Activated CD4-positive, alpha-beta T cell treated with anti-CD3 and anti-CD28 coated beads for 36 hours (primary cell): ENCODE measurements at regions not wholly inside any gene's neighbourhood (a gene's known extent, or its start where the extent isn't known, plus 50 kb on each side); places are given as distances from the start of the nearest gene placed in this dataset.

Source experiments
- ATAC-seq: fragments of 200-7000 bp; cut with Tn5 transposase; one replicate; pipeline ENCODE4 v1.10.0; 2021; ENCODE audit warnings: mild to moderate bottlenecking, moderate library complexity
- CTCF ChIA-PET: fragments of 350-600 bp; sonication (Branson Sonifier 250); formaldehyde crosslinking; loops from one replicate; lab custom pipeline; 2021; ENCODE audit warnings: antibody characterized with exemption; lab: Charles Lee
- POLR2A ChIA-PET: fragments of 350-600 bp; sonication (Branson Sonifier 250); formaldehyde crosslinking; loops from one replicate; lab custom pipeline; 2021; ENCODE audit warnings: antibody characterized with exemption, inconsistent platforms; lab: Charles Lee
- DNase-seq: peaks from one replicate; pipeline ENCODE4 v3.0.0-alpha.2; 2020
- H3K27ac Mint-ChIP-seq: one replicate; pipeline ENCODE4 v1.8.0; 2021; ENCODE audit warnings: mixed read lengths
- H3K27me3 Mint-ChIP-seq: one replicate; pipeline ENCODE4 v1.8.0; 2021; ENCODE audit warnings: mixed read lengths
- H3K36me3 Mint-ChIP-seq: one replicate; pipeline ENCODE4 v1.8.0; 2021; ENCODE audit warnings: low read depth, mixed read lengths
- H3K4me1 Mint-ChIP-seq: one replicate; pipeline ENCODE4 v1.8.0; 2021; ENCODE audit warnings: mixed read lengths
- H3K4me3 Mint-ChIP-seq: one replicate; pipeline ENCODE4 v1.8.0; 2021; ENCODE audit warnings: mild to moderate bottlenecking, moderate library complexity, mixed read lengths
- H3K9me3 Mint-ChIP-seq: one replicate; pipeline ENCODE4 v1.8.0; 2021; ENCODE audit warnings: low read depth, mixed read lengths
- intact Hi-C, 2 experiments: fragments of 100-400 bp; cut with DNase I in 1 of 2; cut with micrococcal nuclease in 1 of 2; formaldehyde crosslinking; loops; one replicate each; pipeline versions ENCODE4 v1.14.2 to v1.15.1; 2022 to 2024; cut with DNase I, micrococcal nuclease

- POLR2A ChIA-PET: no interaction called here
- H3K9me3 Mint-ChIP-seq: no peaks in the 10 kb centered on the region
- no peaks in the 10 kb centered on the region for H3K36me3 Mint-ChIP-seq
- H3K4me3 Mint-ChIP-seq: no peak overlapping the region
- H3K4me1 Mint-ChIP-seq: no peaks in the 10 kb centered on the region
- no peak overlapping the region for H3K27ac Mint-ChIP-seq
- CTCF ChIA-PET: interaction anchor here (0.6 kb wide), 1 partner anchor 1091 kb away, joined by 3 read pairs; no protein-coding TSS in a partner anchor
- ATAC-seq (no peak), DNase-seq (no peak)
- intact Hi-C loops: no loop called here
- peaks cover 15% of the 10 kb centered on the region for H3K27me3 Mint-ChIP-seq
Measured at GRCh38 chr1:208536212-208536611, 292.0 kb upstream of the PLXNA2 start.

DNA sequence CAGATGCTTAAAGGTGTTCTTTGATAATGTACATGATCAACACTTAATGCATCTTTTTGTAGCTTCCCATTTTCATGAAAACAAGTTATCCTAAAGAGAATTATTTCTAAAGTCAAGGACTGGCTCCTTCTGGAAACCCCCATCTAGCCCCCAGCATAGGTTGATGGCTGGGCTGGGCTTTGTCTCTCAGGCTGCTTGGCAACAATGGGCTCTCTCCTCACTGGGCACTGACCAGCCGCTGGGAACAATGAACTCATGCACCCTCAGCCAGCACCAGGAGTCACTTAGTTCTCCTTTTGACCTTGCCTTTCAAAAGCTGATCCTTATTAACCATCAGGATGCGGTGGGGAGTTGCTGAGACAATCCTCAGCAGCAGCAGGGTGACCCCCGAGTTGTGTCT, 293.0 kb upstream of the PLXNA2 start:
- H3K9me3 Mint-ChIP-seq: no peaks in the 10 kb centered on the region
- DNase-seq (no peak), ATAC-seq (no peak)
- H3K4me1 Mint-ChIP-seq: no peaks in the 10 kb centered on the region
- H3K4me3 Mint-ChIP-seq: no peak overlapping the region
- ChIA-PET CTCF (no interaction called here), POLR2A (no interaction called here)
- peaks cover 11% of the 10 kb centered on the region for H3K27me3 Mint-ChIP-seq
- H3K27ac Mint-ChIP-seq: no peak overlapping the region
- no peaks in the 10 kb centered on the region for H3K36me3 Mint-ChIP-seq
- intact Hi-C loops: no loop called here

- Mint-ChIP-seq H3K27me3 (peaks cover 11% of the 10 kb centered on the region), H3K9me3 (no peaks in the 10 kb centered on the region), H3K4me3 (no peak overlapping the region), H3K27ac (no peak overlapping the region), H3K36me3 (no peaks in the 10 kb centered on the region), H3K4me1 (no peaks in the 10 kb centered on the region)
- ChIA-PET POLR2A (no interaction called here), CTCF (no interaction called here)
- DNase-seq (no peak), ATAC-seq (no peak)
- intact Hi-C loops: no loop called here
Measured at GRCh38 chr1:208538078-208538477, 293.9 kb upstream of the PLXNA2 start.

DNA sequence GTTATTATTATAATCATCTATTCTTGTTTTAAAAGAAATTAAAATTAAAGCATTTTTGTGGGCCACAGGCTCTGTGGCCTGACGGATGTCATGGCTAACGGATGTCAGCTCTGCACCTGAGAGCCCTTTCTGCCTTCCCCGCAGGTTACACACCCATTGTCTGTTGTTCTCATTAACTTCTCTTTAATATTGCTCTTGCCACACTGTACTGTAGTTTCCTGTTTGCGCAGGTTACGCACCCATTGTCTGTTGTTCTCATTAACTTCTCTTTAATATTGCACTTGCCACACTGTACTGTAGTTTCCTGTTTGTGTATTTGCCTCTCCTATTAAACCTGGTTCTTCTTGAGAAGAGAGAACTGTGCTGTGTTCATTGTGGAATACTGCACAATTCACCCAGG, 294.4 kb upstream of the PLXNA2 start:
- ATAC-seq: no peak
- CTCF ChIA-PET: no interaction called here
- H3K9me3 Mint-ChIP-seq: no peaks in the 10 kb centered on the region

DNA sequence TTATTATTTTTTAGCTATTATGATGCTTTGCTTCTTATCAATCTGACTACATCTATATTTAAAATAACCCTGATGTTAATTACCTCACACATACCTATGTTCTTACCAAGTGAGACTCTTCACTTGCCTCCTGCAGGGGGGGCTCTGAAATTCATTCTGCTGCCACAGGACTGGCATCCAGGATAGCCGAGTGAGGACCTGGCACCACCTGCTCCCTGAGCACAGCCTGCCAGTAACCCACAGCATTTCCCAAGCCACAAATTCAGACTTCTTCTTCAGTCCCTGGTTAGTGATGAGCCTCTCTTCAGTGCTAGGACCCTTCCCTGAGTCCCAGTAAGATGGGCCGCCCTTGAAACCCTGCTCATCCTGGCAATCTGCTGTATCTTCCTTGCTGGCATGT, 296.5 kb upstream of the PLXNA2 start:
- Mint-ChIP-seq H3K27ac (no peak overlapping the region), H3K36me3 (no peaks in the 10 kb centered on the region), H3K4me1 (no peaks in the 10 kb centered on the region), H3K9me3 (no peaks in the 10 kb centered on the region), H3K4me3 (no peak overlapping the region), H3K27me3 (peaks cover 12% of the 10 kb centered on the region)
- ChIA-PET CTCF (no interaction called here), POLR2A (no interaction called here)
- no peak for DNase-seq
- ATAC-seq: no peak
- intact Hi-C loops: no loop called here

More for the DNA sequence above, 294.4 kb upstream of the PLXNA2 start:
- POLR2A ChIA-PET: no interaction called here
- Mint-ChIP-seq H3K27me3 (peaks cover 12% of the 10 kb centered on the region), H3K4me3 (no peak overlapping the region), H3K27ac (no peak overlapping the region), H3K4me1 (no peaks in the 10 kb centered on the region), H3K36me3 (no peaks in the 10 kb centered on the region)
- intact Hi-C loops: no loop called here
- DNase-seq: no peak

GRCh38 chr1:208541225-208541855, 297.2 kb upstream of the PLXNA2 start:
- Mint-ChIP-seq H3K4me3 (no peak overlapping the region), H3K27ac (no peak overlapping the region), H3K27me3 (peaks cover 8% of the 10 kb centered on the region), H3K36me3 (no peaks in the 10 kb centered on the region), H3K4me1 (no peaks in the 10 kb centered on the region), H3K9me3 (no peaks in the 10 kb centered on the region)
- intact Hi-C loops: no loop called here
- DNase-seq (no peak), ATAC-seq (no peak)
- CTCF ChIA-PET: no interaction called here
- POLR2A ChIA-PET: no interaction called here

GRCh38 chr1:208542309-208542708, 298.1 kb upstream of the PLXNA2 start:
- H3K36me3 Mint-ChIP-seq: no peaks in the 10 kb centered on the region
- H3K9me3 Mint-ChIP-seq: no peaks in the 10 kb centered on the region
- DNase-seq (no peak), ATAC-seq (no peak)
- H3K27ac Mint-ChIP-seq: no peak overlapping the region
- no peak overlapping the region for H3K4me3 Mint-ChIP-seq
- ChIA-PET POLR2A (interaction anchor here (0.7 kb wide), 1 partner anchor 34 kb away, joined by 4 read pairs; no protein-coding TSS in a partner anchor), CTCF (no interaction called here)
- intact Hi-C loops: no loop called here
- peaks cover 8% of the 10 kb centered on the region for H3K27me3 Mint-ChIP-seq
- no peaks in the 10 kb centered on the region for H3K4me1 Mint-ChIP-seq

DNA sequence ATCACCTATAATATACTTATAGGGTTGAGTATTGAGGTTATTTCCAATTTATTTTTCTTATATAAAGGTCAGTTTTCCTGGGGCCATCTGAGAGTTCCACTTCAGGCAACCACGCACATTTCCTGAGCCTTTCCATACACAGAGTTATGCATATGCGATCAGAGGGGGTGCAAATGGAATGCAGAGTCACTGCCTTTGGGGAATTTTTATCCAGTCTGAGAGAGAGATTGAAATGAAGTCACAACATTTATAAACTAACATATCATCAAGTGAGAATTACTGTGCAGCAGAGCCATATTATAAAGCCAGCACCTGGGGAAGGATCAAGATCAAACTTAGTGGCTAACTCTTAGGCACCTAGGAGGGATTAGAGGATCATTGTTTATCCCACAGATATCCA, 299.9 kb upstream of the PLXNA2 start:
- Mint-ChIP-seq H3K27me3 (peaks cover 7% of the 10 kb centered on the region), H3K36me3 (no peaks in the 10 kb centered on the region), H3K4me3 (no peak overlapping the region), H3K4me1 (no peaks in the 10 kb centered on the region), H3K27ac (no peak overlapping the region), H3K9me3 (no peaks in the 10 kb centered on the region)
- no peak for DNase-seq
- POLR2A ChIA-PET: no interaction called here
- CTCF ChIA-PET: no interaction called here
- no peak for ATAC-seq
- intact Hi-C loops: no loop called here

- intact Hi-C loops: no loop called here
- H3K36me3 Mint-ChIP-seq: no peaks in the 10 kb centered on the region
- ChIA-PET CTCF (interaction anchor here (0.6 kb wide), 1 partner anchor 311 kb away, joined by 3 read pairs; no protein-coding TSS in a partner anchor), POLR2A (no interaction called here)
- H3K9me3 Mint-ChIP-seq: no peaks in the 10 kb centered on the region
- H3K27ac Mint-ChIP-seq: no peak overlapping the region
- H3K27me3 Mint-ChIP-seq: peaks cover 7% of the 10 kb centered on the region
- H3K4me1 Mint-ChIP-seq: no peaks in the 10 kb centered on the region
- DNase-seq: no peak
- ATAC-seq: no peak
- no peak overlapping the region for H3K4me3 Mint-ChIP-seq
Measured at GRCh38 chr1:208544794-208545193, 300.6 kb upstream of the PLXNA2 start.

DNA sequence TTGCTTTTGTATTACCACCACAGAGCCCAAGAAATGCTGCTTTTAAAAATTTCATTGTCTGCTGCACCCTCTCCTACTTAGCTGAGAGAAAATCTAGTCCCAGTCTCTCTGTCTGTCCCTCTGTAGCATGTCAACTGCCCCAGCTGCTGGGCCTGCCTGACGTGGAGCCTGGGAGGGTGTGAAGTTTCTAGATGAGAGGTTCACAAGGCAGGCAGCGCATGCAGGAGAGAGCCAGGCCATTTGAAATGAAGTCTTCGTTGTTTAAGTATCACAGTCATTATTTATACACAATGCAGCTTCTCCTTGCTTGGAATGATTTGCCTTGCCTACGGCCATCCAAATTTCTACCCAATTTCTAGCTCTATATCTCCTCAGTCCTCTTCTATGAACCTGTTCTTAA, 306.8 kb upstream of the PLXNA2 start:
- H3K27me3 Mint-ChIP-seq: peaks cover 12% of the 10 kb centered on the region
- no peaks in the 10 kb centered on the region for H3K36me3 Mint-ChIP-seq
- DNase-seq (no peak), ATAC-seq (no peak)
- H3K27ac Mint-ChIP-seq: no peak overlapping the region
- no peak overlapping the region for H3K4me3 Mint-ChIP-seq
- ChIA-PET CTCF (no interaction called here), POLR2A (no interaction called here)
- intact Hi-C loops: no loop called here
- no peaks in the 10 kb centered on the region for H3K4me1 Mint-ChIP-seq
- no peaks in the 10 kb centered on the region for H3K9me3 Mint-ChIP-seq

DNA sequence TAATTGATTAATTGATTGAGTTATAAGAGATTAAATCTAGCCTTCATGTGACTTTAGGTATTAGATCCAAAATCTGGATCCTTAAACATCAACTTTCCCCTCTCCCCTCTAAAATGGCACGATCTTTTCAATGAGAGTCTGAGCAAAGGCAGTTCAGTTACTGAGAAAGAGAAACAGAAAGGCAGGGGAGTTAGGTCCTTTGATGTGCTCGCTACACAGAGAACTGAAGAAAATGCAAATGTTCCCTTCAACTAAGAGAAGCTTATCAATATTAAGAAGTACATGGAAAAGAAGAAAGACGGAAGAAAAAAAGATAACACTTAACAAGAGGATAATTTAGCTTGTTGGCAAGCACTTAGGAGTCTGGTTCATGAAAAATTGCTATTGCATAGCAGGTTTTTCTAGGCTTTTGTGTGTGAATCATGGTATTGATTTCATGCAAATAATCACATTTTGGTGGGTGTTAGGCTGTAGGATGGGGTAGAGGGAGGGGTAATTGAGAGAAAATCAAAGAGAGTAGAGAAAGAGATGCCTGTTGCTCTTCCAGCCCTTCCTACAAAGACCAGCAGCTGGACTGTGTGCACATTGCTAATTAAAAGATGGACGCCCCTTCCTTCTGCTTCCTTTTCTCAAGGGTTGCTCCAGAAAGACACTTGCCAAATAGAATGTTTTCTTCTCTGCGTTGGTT, 307.6 kb upstream of the PLXNA2 start:
- Mint-ChIP-seq H3K4me1 (no peaks in the 10 kb centered on the region), H3K9me3 (no peaks in the 10 kb centered on the region), H3K4me3 (no peak overlapping the region), H3K27me3 (peaks cover 12% of the 10 kb centered on the region), H3K27ac (no peak overlapping the region), H3K36me3 (no peaks in the 10 kb centered on the region)
- POLR2A ChIA-PET: no interaction called here
- CTCF ChIA-PET: no interaction called here
- DNase-seq (no peak), ATAC-seq (no peak)
- intact Hi-C loops: no loop called here

DNA sequence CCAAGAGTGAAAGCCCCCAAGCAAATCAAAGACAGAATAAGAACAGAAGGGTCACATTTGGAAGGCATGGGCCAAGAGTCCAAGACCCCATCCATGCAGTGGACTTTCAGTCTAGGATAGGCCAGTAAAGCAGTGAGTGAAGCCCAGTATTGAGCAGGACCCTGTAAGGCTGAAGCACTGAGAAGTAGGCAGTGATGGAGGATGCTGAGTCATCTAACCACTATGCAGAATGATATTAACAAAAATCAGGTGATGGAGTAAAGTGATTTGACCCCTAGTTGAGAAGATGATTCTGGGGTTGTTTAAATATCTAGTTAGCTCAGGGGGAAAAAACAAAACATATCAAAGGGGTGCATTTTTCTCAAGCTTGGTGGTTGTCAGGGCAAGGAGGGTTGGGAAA, 308.7 kb upstream of the PLXNA2 start:
- no peak overlapping the region for H3K27ac Mint-ChIP-seq
- POLR2A ChIA-PET: no interaction called here
- no peaks in the 10 kb centered on the region for H3K9me3 Mint-ChIP-seq
- CTCF ChIA-PET: no interaction called here
- DNase-seq: no peak
- no peak overlapping the region for H3K4me3 Mint-ChIP-seq
- no peak for ATAC-seq
- no peaks in the 10 kb centered on the region for H3K36me3 Mint-ChIP-seq
- peaks cover 9% of the 10 kb centered on the region for H3K27me3 Mint-ChIP-seq
- intact Hi-C loops: no loop called here
- no peaks in the 10 kb centered on the region for H3K4me1 Mint-ChIP-seq
